Cardiac muscle cell (in vitro differentiated cells and primary cell): ENCODE measurements at regions not wholly inside any gene's neighbourhood (a gene's known extent, or its start where the extent isn't known, plus 50 kb on each side); places are given as distances from the start of the nearest gene placed in this dataset.
A peak's percentile ranks its signal among the peaks of the same experiment; 100 is the strongest.
"Not testable (repeated sequence)": the region's sequence is repeated elsewhere in the genome, so short reads cannot be mapped to it uniquely, and the experiment has no call there.

Experiments used
- DNase-seq, 2 donors: peaks; one replicate each; pipeline versions ENCODE4 v3.0.0 to v3.0.0-alpha.2; 2010 to 2017; ENCODE audit warnings: low read depth in 1 of 2, low spot score in 1 of 2
- H3K27ac ChIP-seq: fragments of 200-600 bp; sonication (generic); 2 replicates; pipeline ENCODE4 v1.5.1; 2016
- H3K27me3 ChIP-seq: fragments of 200-600 bp; sonication (generic); 2 replicates; pipeline ENCODE4 v1.6.0; 2016; ENCODE audit warnings: control low read depth
- H3K36me3 ChIP-seq: fragments of 200-600 bp; sonication (generic); 2 replicates; pipeline ENCODE4 v1.5.1; 2016; ENCODE audit warnings: control low read depth
- H3K4me1 ChIP-seq: fragments of 200-600 bp; sonication (generic); 2 replicates; pipeline ENCODE4 v1.8.1; 2017; ENCODE audit warnings: low read depth, mild to moderate bottlenecking, mixed run types
- H3K4me3 ChIP-seq: fragments of 200-600 bp; sonication (generic); 2 replicates; pipeline ENCODE4 v1.5.1; 2016; ENCODE audit warnings: mild to moderate bottlenecking
- H3K9me3 ChIP-seq: fragments of 200-600 bp; sonication (generic); 2 replicates; pipeline ENCODE4 v1.5.1; 2017; ENCODE audit warnings: low read depth, mild to moderate bottlenecking, control low read depth
- CTCF ChIP-seq: IDR thresholded peaks from 2 replicates; pipeline ENCODE4 v1.5.1; 2012; ENCODE audit warnings: low read depth, mild to moderate bottlenecking, low read length

DNA sequence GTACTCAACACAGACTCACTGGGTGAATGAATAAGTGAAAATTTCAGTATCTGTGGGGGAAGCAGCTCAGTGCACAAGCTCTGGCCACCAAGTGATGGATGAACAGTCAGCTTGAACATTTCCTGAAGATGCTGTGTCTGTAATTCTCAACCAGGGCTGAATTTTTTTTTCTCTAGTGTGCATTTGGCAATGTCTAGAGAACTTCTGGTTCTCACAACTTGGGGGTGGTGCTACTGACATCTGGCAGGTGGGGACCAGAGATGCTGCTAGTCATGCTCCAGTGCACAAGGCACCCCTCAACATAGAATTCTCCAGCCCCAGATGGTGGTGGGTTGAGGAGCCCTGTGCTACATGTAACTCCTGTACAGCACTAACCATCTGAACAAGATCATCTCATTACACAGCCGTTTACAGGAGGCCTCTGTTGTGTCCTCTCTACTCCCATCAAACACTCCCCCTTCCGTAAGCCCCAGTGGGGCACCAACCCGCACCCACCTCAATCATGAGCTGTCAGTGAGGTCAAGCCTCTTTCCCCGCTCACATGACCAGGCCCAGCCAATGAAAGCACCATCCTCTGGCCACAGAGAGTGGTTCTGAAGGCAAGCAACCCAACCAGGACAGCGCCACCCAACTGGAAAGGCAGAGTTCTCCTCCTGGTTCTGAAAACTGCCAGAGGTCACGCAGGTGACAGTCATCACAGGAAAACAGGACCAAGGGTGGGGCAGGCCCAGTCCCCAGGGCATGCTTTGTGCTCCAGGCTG, 103.9 kb upstream of the PMEPA1 start:
- Histone ChIP-seq H3K4me3 (no peak overlapping the region), H3K4me1 (no peaks in the 10 kb centered on the region), H3K9me3 (no peaks in the 10 kb centered on the region), H3K36me3 (no peaks in the 10 kb centered on the region), H3K27me3 (no peaks in the 10 kb centered on the region), H3K27ac (no peak overlapping the region)
- TF ChIP-seq CTCF, result no peak
- DNase-seq, result no peak

DNA sequence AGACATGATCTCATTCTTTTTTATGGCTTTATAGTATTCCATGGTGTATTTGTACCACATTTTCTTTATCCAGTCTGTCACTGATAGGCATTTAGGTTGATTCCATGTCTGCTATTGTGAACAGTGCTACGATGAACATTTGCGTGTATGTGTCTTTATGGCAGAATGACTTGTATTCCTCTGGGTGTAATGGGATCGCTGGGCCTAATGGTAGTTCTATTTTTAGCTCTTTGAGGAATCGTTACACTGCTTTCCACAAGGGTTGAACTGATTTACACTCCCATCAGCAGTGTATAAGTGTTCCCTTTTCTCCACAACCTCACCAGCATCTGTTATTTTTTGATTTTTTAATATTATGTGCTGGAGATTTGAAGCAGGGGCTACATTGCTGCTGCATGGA, 102.8 kb upstream of the PMEPA1 start:
- not testable (repeated sequence) for H3K36me3 ChIP-seq, H3K27ac ChIP-seq, H3K4me1 ChIP-seq, H3K9me3 ChIP-seq, H3K4me3 ChIP-seq, DNase-seq, H3K27me3 ChIP-seq

DNA sequence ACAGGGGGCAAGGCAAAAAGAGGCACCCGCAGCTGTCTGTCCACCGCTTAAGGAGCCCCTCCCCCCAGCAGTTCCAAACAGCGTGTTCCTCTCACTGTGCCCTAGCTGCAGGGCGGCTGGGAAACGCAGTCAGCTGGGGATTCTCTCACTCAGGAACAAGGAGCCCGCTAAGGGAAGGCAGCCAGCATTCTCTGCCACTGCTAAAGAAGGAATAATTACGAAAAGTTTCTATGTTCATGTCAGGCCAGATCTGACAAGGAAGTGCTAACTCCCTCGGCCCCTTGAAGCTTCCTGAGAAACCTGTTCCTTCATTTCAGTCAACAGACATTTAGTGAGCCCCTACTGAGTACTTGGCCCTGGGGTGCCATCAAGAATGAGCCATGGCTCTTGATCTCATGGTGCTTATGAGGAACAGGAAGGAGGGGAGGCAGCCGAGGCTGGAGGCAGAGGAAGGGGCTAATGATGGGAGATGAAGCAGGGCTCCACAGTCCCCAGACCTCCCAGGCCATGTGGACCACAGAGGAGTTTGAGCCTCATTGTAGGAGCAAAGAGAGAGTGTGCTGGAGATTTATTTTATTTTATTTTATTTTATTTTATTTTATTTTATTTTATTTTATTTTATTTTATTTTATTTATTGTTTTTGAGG, 101.7 kb upstream of the PMEPA1 start:
- Histone ChIP-seq H3K27ac (no peak overlapping the region), H3K4me3 (no peak overlapping the region), H3K36me3 (no peaks in the 10 kb centered on the region), H3K9me3 (no peaks in the 10 kb centered on the region), H3K4me1 (no peaks in the 10 kb centered on the region), H3K27me3 (no peaks in the 10 kb centered on the region)
- peak in 1 of 2 donors; percentile 28 for DNase-seq
- no peak for TF ChIP-seq CTCF

GRCh38 chr20:57810511-57811373, 100.9 kb upstream of the PMEPA1 start:
- TF ChIP-seq CTCF, result no peak
- no peaks in the 10 kb centered on the region for H3K9me3 ChIP-seq
- no peaks in the 10 kb centered on the region for H3K36me3 ChIP-seq
- DNase-seq, result no peak
- no peak overlapping the region for H3K27ac ChIP-seq
- no peaks in the 10 kb centered on the region for H3K4me1 ChIP-seq
- no peak overlapping the region for H3K4me3 ChIP-seq
- H3K27me3 ChIP-seq, result no peaks in the 10 kb centered on the region

GRCh38 chr20:57809661-57810172, 99.9 kb upstream of the PMEPA1 start:
- no peak for TF ChIP-seq CTCF
- Histone ChIP-seq H3K4me1 (no peaks in the 10 kb centered on the region), H3K9me3 (no peaks in the 10 kb centered on the region), H3K27me3 (no peaks in the 10 kb centered on the region), H3K4me3 (no peak overlapping the region), H3K27ac (no peak overlapping the region), H3K36me3 (no peaks in the 10 kb centered on the region)
- DNase-seq, result peak in 1 of 2 donors; percentile 25
